ENCODE measurements at regions not wholly inside any gene's neighbourhood (a gene's known extent, or its start where the extent isn't known, plus 50 kb on each side); places are given as distances from the start of the nearest gene placed in this dataset.

DNA sequence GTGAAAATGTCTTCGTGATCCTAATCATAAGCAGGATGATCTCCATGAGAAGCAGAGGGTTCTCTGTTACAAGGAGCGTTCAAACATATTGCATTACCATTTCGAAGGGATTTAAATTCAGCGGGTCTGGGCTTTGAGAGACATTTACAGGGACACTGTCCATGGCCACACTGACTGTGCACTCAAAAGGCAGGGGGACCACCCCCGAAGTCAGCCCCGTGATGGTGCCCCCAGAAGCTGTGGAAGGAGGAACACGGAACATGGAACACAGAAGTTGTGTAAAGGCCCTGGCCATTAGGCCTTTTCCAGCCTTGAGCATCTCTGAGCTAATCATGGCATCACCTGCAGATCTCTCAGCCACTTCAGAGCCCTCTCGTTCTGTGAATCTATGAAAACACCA lies 268.4 kb upstream of the MYT1L start (continued):
- no peak for TF ChIP-seq CHD7 (IDR thresholded peaks at IDR 0.05; ENCODE audit: insufficient replicate concordance, low read length)
- TF ChIP-seq TBP (IDR thresholded peaks at IDR 0.05; ENCODE audit: low read depth, low read length): no peak
- no peak for TF ChIP-seq BACH1 (IDR thresholded peaks at IDR 0.05; ENCODE audit: low read length)

Data from H1 (cell line).